IPS-18a (cell line): ENCODE measurements at regions not wholly inside any gene's neighbourhood (a gene's known extent, or its start where the extent isn't known, plus 50 kb on each side); places are given as distances from the start of the nearest gene placed in this dataset.

ENCODE experiments used
- H3K27ac ChIP-seq: one replicate; pipeline ENCODE4 v1.5.1; 2013; ENCODE audit warnings: low read length
- H3K27me3 ChIP-seq: one replicate; pipeline ENCODE4 v1.6.1; 2013; ENCODE audit warnings: mild to moderate bottlenecking, low read length; ENCODE audit not compliant: control insufficient read depth, insufficient read depth
- H3K36me3 ChIP-seq: one replicate; pipeline ENCODE4 v1.6.1; 2013; ENCODE audit warnings: low read depth, low read length; ENCODE audit not compliant: control insufficient read depth
- H3K4me1 ChIP-seq: one replicate; pipeline ENCODE4 v1.6.1; 2013; ENCODE audit warnings: low read depth, low read length; ENCODE audit not compliant: control insufficient read depth
- H3K4me3 ChIP-seq: one replicate; pipeline ENCODE4 v1.5.1; 2013; ENCODE audit warnings: low read length
- H3K9ac ChIP-seq: one replicate; pipeline ENCODE4 v1.6.1; 2013; ENCODE audit warnings: mild to moderate bottlenecking, low read length, moderate library complexity
- H3K9me3 ChIP-seq: one replicate; pipeline ENCODE4 v1.6.1; 2013; ENCODE audit warnings: low read depth, low read length; ENCODE audit not compliant: control insufficient read depth

- Histone ChIP-seq H3K4me3 (no peak overlapping the region), H3K9ac (no peak overlapping the region), H3K9me3 (peaks cover 17% of the 10 kb centered on the region), H3K4me1 (no peaks in the 10 kb centered on the region), H3K27ac (no peak overlapping the region), H3K27me3 (no peaks in the 10 kb centered on the region), H3K36me3 (no peaks in the 10 kb centered on the region)
Observed at GRCh38 chr18:51510020-51510419, 312.5 kb upstream of the MEX3C start.

GRCh38 chr18:51513517-51513916 is 316.0 kb upstream of the MEX3C start:
- H3K27me3 ChIP-seq: no peaks in the 10 kb centered on the region
- H3K9me3 ChIP-seq: peaks cover 8% of the 10 kb centered on the region
- no peak overlapping the region for H3K27ac ChIP-seq
- no peaks in the 10 kb centered on the region for H3K36me3 ChIP-seq
- no peak overlapping the region for H3K9ac ChIP-seq
- no peaks in the 10 kb centered on the region for H3K4me1 ChIP-seq
- no peak overlapping the region for H3K4me3 ChIP-seq

- Histone ChIP-seq H3K9me3 (peaks cover 8% of the 10 kb centered on the region), H3K36me3 (no peaks in the 10 kb centered on the region), H3K27me3 (no peaks in the 10 kb centered on the region), H3K4me1 (no peaks in the 10 kb centered on the region), H3K27ac (no peak overlapping the region), H3K9ac (no peak overlapping the region), H3K4me3 (no peak overlapping the region)
Observed at GRCh38 chr18:51514128-51514527, 316.6 kb upstream of the MEX3C start.

- Histone ChIP-seq H3K36me3 (no peaks in the 10 kb centered on the region), H3K4me1 (peaks cover 4% of the 10 kb centered on the region), H3K9ac (no peak overlapping the region), H3K4me3 (no peak overlapping the region), H3K9me3 (no peaks in the 10 kb centered on the region), H3K27me3 (no peaks in the 10 kb centered on the region), H3K27ac (no peak overlapping the region)
Observed at GRCh38 chr18:51516478-51517038, 319.1 kb upstream of the MEX3C start.

- no peak overlapping the region for H3K4me3 ChIP-seq
- no peaks in the 10 kb centered on the region for H3K36me3 ChIP-seq
- H3K4me1 ChIP-seq: peaks cover 20% of the 10 kb centered on the region
- no peak overlapping the region for H3K9ac ChIP-seq
- H3K27ac ChIP-seq: no peak overlapping the region
- no peaks in the 10 kb centered on the region for H3K9me3 ChIP-seq
- no peaks in the 10 kb centered on the region for H3K27me3 ChIP-seq
Observed at GRCh38 chr18:51519571-51519970, 322.1 kb upstream of the MEX3C start.

GRCh38 chr18:51520676-51521180 is 323.2 kb upstream of the MEX3C start:
- Histone ChIP-seq H3K4me3 (no peak overlapping the region), H3K27ac (no peak overlapping the region), H3K9me3 (no peaks in the 10 kb centered on the region), H3K27me3 (no peaks in the 10 kb centered on the region), H3K36me3 (no peaks in the 10 kb centered on the region), H3K9ac (no peak overlapping the region), H3K4me1 (peaks cover 20% of the 10 kb centered on the region)

- Histone ChIP-seq H3K27ac (no peak overlapping the region), H3K36me3 (no peaks in the 10 kb centered on the region), H3K9me3 (no peaks in the 10 kb centered on the region), H3K4me3 (no peak overlapping the region), H3K9ac (no peak overlapping the region), H3K4me1 (peaks cover 20% of the 10 kb centered on the region), H3K27me3 (no peaks in the 10 kb centered on the region)
Observed at GRCh38 chr18:51522338-51522737, 324.9 kb upstream of the MEX3C start.

GRCh38 chr18:51522821-51523220 is 325.3 kb upstream of the MEX3C start:
- Histone ChIP-seq H3K4me1 (peaks cover 20% of the 10 kb centered on the region), H3K4me3 (no peak overlapping the region), H3K36me3 (no peaks in the 10 kb centered on the region), H3K9ac (no peak overlapping the region), H3K27me3 (no peaks in the 10 kb centered on the region), H3K27ac (no peak overlapping the region), H3K9me3 (no peaks in the 10 kb centered on the region)

- Histone ChIP-seq H3K27me3 (no peaks in the 10 kb centered on the region), H3K4me1 (peaks cover 20% of the 10 kb centered on the region), H3K4me3 (no peak overlapping the region), H3K9ac (no peak overlapping the region), H3K27ac (no peak overlapping the region), H3K36me3 (no peaks in the 10 kb centered on the region), H3K9me3 (no peaks in the 10 kb centered on the region)
Observed at GRCh38 chr18:51523671-51524070, 326.2 kb upstream of the MEX3C start.

- Histone ChIP-seq H3K4me1 (peaks cover 16% of the 10 kb centered on the region), H3K9ac (no peak overlapping the region), H3K27me3 (no peaks in the 10 kb centered on the region), H3K9me3 (no peaks in the 10 kb centered on the region), H3K36me3 (no peaks in the 10 kb centered on the region), H3K4me3 (no peak overlapping the region), H3K27ac (no peak overlapping the region)
Observed at GRCh38 chr18:51525453-51526225, 328.2 kb upstream of the MEX3C start.

- Histone ChIP-seq H3K4me3 (no peak overlapping the region), H3K9ac (no peak overlapping the region), H3K9me3 (no peaks in the 10 kb centered on the region), H3K4me1 (peaks cover 8% of the 10 kb centered on the region), H3K27ac (no peak overlapping the region), H3K36me3 (no peaks in the 10 kb centered on the region), H3K27me3 (no peaks in the 10 kb centered on the region)
Observed at GRCh38 chr18:51527826-51528225, 330.3 kb upstream of the MEX3C start.

GRCh38 chr18:51531501-51531900 is 334.0 kb upstream of the MEX3C start:
- Histone ChIP-seq H3K4me1 (no peaks in the 10 kb centered on the region), H3K4me3 (no peak overlapping the region), H3K27ac (no peak overlapping the region), H3K27me3 (no peaks in the 10 kb centered on the region), H3K9ac (no peak overlapping the region), H3K36me3 (no peaks in the 10 kb centered on the region), H3K9me3 (no peaks in the 10 kb centered on the region)
